ENCODE measurements at regions not wholly inside any gene's neighbourhood (a gene's known extent, or its start where the extent isn't known, plus 50 kb on each side); places are given as distances from the start of the nearest gene placed in this dataset.

GRCh38 chr12:126144603-126145002 lies 1079.4 kb downstream of the AACS start:
- TF ChIP-seq, protein P1, sequence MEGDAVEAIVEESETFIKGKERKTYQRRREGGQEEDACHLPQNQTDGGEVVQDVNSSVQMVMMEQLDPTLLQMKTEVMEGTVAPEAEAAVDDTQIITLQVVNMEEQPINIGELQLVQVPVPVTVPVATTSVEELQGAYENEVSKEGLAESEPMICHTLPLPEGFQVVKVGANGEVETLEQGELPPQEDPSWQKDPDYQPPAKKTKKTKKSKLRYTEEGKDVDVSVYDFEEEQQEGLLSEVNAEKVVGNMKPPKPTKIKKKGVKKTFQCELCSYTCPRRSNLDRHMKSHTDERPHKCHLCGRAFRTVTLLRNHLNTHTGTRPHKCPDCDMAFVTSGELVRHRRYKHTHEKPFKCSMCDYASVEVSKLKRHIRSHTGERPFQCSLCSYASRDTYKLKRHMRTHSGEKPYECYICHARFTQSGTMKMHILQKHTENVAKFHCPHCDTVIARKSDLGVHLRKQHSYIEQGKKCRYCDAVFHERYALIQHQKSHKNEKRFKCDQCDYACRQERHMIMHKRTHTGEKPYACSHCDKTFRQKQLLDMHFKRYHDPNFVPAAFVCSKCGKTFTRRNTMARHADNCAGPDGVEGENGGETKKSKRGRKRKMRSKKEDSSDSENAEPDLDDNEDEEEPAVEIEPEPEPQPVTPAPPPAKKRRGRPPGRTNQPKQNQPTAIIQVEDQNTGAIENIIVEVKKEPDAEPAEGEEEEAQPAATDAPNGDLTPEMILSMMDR (IDR thresholded peaks at IDR 0.05), result no peak
- no peak for TF ChIP-seq POLR2A (IDR thresholded peaks at IDR 0.05)
